HG02798 (cell line): ENCODE measurements at regions not wholly inside any gene's neighbourhood (a gene's known extent, or its start where the extent isn't known, plus 50 kb on each side); places are given as distances from the start of the nearest gene placed in this dataset.

ENCODE experiments used
- ATAC-seq: cut with Tn5 transposase; IDR thresholded peaks from one replicate; pipeline ENCODE4 v1.9.1; 2021; ENCODE audit warnings: mild to moderate bottlenecking; ENCODE audit not compliant: unreplicated experiment, poor library complexity

DNA sequence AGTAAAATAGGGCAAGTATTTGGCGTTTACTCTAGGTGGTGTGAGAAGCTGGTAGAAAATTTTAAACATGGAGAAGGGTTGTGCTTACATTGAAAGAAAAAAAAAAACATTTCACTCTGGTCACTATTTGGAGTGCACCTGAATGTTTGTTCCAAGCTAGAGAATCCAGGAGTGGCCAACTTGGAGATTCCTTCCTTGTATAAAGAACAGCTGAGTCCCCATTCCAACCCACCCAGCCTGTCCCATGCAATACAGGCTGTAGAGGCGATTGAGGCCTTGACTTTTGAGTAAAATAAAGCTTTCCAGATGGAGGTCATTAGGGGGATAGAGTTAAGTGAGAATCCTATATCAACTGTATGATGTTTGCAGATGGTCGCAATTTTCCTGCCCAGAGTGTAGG lies 203.8 kb upstream of the SYT4 start:
- ATAC-seq = no peak

DNA sequence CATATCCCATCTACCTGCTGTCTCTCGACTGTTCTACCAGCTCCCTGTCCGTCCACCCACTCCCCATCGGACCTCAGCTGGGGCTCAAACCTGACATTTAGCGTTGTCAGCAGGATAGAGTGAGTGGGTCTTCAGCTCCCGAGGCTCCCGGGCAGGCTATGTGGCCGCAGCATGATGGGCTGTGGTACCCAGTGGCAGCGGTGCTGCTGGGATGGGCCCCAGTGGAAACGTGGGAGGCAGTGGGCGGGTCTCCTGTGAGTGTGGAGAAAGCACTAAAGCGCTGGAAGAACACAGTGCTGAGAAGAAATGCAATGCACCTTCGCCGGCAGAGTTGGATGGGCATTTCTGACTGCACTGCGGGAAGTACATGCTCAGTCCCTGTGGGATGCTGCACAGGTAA lies 204.8 kb upstream of the SYT4 start:
- ATAC-seq = no peak

DNA sequence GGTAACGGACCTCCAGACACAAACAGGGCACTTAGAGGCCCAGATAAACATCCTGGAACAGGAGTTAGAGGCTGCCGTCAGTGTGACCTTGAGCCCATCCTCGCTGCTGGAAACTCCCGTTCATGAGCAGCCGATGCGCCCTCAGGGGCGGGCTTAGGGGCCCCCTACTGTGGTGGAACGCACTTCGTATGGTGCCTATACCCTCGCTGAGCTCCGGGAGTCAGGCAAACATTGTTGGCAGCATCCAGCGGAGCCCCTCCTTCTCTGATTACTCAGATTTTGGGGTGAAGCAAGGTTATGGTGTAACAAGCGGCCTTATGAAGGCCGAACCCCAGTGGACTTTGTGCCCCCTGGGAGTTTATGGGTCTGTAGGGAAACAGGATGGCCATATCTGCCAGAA lies 205.3 kb upstream of the SYT4 start:
- no peak for ATAC-seq

DNA sequence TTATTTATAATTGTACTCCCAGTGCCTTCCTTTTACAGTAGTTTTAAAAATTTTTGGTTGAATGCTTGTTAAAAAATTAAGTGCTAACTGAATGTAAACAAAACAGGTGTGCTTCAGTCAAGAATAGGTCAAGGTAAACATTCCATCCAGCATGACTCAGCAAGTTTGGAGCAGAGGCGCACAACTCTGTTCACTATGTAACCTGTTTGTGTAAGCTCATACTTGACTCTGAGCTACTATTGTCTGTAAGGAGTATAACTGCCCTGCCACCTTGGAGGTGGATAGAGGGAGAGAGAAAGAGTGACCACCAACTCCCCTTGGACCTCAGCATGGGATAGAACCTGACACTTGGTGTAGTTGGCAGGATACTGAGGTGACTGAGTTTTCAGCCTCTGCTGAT lies 207.4 kb upstream of the SYT4 start:
- no peak for ATAC-seq

DNA sequence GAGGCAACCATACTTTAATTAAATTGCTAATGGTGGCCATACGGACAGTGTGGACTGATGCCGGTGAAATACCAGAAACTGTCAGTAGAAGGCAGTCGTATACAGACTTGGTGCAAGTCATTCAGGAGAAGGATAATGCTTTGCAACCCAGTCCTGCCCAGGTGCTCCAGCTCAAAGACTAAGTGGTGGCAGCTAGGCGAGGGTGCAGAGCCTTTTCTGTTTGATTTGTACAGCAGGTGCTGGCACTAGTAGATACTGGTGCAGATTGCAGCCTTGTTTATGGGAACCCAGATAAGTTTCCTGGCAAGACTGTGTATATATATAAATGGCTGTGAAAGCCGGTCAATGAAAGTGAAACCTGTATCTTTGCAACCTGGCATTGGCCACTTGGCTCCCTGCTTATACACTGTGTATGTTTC lies 208.3 kb upstream of the SYT4 start:
- ATAC-seq = no peak

DNA sequence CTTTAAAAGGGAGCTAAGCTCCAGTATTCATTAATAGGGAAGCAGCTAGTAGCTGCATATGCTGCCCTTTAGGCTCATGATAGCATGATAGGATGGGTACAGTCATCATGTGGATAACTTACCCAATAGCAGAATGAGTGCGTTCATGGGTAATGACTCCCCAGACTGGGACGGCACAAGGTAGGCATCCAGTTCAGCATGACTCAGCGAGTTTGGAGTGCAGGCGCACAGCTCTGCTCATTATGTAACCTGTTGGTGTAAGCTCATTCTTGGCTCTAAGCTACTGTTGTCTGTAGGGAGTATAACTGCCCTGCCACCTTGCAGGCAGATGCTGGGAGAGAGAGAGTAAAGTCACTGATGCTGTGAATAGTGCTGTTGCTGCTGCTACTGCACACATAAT lies 209.2 kb upstream of the SYT4 start:
- no peak for ATAC-seq

DNA sequence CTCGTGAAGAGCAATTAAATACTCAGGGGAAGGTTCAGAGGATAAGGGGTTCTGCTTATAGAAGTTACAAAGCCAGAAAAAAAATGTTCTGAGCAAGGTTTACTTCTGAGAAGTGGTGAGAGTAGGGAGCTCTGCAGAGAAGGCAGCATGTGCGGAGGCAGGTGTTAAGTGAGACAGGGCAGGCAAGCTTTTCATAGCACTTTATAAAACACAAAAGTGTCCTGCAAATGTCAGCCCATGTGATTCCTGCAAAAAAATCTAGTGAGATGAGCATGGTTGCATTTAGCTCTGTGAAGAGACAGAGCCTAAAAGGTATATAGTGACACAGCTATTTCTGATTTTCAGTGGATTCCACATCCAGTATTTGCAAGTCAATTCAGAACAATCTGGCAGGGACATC lies 223.8 kb upstream of the SYT4 start:
- no peak for ATAC-seq

DNA sequence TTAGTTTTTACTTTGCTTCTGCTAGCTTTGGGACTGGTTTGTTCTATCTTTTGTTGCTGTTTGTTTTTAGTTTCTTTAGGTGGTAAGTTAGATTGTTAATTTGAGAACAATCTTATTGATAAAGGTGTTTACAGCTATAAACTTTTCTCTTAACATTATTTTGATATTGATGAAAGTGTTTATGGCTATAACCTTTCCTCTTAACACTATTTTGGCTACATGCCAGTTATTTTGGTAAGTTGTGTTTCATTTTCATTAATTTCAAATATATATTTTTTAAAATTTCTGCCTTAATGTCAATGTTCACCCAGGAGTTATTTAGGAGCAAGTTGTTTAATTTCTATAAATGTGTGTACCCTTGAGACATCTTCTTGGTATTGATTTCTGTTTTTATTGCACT lies 229.6 kb upstream of the SYT4 start:
- no peak for ATAC-seq

DNA sequence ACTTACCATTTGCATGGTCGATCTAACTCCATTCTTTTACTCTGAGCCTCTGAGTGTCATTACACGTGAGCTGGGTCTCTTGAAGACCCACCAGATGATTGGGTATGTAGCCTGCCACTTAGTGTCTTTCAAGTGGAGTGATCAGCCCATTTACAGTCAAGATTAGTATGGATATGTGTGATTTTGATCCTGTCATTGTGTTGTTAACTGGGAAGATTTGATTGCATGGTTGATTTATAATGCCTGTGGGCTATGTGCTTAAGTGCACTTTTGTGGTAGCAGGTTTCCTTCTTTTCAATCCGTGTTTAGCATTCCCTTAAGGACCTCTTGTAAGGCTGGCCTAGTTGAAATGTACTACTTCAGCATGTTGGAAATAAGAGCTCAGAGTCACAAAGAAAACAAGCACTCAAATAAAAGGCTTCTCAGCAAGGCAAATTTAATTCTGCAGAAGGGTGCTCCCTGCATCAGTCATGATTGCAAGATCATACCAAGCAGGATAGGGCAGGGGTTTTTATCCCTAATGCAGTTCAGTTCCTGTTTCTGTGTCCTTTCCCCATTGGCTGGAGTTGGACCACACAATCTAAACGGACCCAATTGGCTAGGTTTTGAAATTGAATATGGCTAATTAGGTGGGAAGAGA lies 230.7 kb upstream of the SYT4 start:
- ATAC-seq = no peak

DNA sequence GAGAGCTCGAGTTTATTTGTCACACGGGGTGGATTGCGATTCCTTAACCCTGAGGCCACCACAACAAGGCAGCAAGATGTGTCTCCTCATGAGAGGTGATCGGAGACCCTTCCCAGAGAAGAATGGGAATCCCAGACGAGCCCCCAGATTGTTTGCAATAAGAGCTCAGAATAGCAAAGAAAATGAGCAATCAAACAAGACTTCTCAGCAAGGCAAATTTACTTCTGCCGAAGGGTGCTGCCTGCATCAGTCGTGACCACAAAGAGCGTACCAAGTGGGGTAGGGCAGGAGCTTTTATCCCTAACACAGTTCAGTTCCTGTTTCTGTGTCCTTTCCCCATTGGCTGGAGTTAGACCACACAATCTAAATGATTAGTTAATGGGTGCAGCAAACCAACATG lies 237.5 kb upstream of the SYT4 start:
- ATAC-seq = no peak

DNA sequence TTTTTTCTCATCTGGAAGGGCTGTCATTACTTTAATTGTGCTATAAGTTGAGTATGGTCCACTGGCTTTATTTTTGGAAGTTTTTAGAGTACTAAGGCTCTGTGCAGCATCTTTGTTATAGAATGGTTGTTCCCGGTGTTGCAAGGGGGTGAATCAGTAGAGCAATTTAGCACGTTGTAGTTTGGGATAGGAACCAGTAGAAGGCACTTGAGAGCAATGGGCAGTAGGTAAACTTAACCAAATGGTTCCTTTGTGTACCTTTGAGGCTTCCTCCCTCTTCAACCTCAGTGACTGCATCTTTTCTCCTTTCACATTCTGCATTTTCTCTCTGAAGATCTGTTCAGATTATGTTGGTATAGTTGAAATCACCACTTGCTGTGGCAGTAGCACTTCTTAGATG lies 238.2 kb upstream of the SYT4 start:
- ATAC-seq = no peak

DNA sequence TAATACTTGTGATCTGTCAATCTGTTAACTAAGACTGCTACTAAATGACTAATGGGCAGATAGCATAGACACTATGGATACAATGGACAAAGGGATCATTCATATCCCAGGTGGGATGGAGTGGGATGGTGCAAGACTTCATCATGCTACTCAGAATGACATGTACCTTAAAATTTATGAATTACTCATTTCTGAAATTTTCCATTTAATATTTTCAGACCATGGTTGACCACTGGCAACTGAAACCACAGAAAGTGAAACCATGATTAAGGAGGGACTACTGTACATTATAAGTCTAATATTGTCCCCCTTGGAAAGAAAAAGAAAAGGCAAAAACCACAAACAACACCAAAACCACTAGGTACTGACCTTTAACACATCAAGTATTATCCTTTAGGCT lies 247.0 kb upstream of the SYT4 start:
- no peak for ATAC-seq

DNA sequence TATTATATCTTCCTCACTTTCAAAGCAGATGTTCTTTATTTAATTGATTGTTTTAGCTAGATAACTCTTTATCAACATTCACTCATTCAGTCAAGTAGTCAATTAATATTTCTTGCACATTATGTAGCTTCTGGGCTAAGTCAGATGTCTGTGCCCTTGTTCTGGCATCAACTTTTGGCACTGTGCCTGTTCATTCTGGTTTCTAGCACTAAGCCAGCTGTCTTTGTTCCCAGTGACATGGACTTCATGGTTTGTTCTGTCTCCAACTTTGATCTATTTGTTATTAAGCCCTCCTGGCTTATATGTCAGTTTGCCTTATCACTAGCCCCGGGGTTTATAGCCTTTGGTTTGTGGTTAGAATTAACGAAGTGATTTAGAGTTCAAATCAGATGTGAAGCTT lies 247.9 kb upstream of the SYT4 start:
- no peak for ATAC-seq

DNA sequence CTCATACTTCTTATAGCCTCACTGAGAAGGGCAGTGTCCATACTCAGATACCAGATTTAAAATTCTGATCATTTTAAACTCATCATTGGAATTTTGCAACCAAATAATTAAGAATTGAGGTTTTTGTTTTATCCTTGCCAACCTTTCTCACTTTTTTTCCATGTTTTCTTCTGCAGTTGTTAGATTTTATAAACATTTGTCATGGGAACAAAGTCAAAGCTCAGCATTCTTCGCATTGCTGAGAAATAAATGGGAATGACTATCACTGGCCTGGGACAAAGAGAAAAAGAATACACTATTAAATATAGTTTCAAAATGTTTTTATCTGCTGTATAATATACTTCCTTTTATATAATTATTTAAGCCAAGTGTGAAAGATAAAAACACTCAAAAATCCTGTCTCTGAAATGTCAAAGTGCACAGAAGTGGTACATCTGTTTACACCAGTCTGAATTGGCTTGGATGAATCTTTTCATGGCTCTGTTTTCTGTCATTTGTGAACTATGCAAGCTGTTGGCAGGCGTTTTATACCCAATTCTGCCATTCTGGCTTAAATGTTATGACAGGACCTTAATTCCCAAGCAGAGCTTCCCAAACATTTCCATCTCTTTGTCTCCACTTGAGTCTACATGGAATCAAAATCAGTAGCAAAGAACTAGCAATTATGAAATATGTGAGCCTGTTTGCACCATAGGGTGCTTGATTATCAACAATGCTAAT lies 249.3 kb upstream of the SYT4 start:
- no peak for ATAC-seq

DNA sequence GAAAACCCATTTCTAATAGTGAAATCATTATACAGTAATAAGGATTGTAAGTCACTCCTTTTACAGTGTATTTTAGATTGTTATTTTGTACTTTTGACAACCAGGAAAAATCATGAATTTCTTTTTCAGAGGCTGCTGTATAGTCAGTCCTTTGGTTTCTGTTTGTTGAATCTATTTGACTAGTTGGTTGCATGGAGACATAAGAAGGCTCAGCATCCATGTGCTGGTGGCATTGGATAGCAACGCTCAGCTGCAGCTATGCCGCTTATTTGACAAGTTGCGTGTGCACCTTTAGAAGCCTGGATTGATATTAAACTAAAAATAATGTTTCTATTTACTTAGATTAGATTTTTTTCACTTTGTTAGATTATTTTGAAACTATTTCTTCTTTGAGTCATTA lies 254.1 kb upstream of the SYT4 start:
- no peak for ATAC-seq

DNA sequence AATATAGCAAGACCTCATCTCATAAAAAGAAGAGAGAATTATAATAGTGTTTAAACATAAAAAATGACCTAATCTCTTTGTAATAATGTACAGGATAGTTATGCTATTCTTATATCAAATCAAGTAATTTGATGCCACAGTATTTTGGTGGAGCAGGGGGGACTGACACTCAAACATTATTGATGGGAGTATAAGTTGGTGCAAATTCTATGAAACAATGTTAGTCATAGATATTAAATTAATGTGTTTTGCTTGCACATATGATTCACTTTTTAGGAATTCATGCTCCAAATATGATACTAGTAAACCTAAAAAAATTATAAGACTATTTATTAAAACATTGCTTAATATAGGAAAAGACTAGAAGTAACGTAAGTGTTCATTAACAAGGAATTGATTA lies 256.1 kb upstream of the SYT4 start:
- ATAC-seq = no peak

DNA sequence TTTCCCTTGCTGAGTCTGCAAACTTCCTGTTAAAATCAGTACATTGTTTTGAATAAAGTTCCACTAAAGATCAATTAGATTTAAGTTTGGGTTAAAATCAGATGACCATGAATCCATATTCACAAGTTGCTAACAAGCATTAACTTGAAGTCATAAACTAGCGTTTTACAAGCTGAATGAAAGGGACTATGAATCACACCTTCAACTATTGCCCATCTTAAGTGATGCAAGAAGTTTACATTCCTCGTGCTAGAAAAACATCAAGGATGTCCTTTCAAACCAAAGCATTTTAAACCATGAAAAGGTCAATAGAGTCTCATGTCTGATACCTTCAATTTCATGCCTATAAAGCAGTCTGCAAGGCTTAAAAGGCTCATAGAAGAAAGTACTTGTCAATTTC lies 257.2 kb upstream of the SYT4 start:
- no peak for ATAC-seq

DNA sequence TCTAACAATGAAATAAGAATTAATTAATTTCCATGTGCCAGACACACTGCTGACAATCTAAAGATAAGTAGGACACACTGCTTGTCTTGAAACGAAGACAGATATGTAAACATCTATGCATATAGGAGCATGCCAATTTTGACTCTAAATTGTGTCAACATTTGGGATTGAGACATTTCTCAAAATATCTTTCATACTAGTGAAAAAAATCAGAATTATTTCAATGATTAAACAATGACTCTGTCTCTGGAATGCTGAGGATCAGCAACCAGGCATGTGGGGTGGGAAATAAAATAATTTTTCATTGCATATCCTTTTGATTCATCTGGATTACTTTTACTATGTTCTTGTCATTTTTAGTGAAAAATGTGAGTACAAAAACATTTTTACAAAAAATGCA lies 262.6 kb upstream of the SYT4 start:
- ATAC-seq = no peak

DNA sequence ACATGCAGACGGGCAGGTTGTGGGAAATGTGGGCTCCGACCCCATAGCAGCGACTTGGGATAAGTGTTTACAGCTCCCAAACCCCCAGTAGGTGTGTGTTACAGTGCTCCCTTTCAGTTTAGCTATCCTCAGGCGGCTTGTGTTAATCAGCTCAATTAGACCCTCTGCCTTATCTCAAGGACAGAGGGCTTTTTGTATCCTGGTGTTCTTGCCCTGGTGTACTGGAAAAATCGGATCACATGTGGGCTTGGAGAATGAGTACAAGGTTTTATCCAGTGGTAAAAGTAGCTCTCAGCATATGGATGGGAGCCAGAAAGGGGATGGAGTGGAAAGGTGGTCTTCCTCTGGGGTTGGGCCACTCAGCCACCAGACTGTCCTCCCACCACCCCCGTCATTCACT lies 264.7 kb upstream of the SYT4 start:
- ATAC-seq = no peak

DNA sequence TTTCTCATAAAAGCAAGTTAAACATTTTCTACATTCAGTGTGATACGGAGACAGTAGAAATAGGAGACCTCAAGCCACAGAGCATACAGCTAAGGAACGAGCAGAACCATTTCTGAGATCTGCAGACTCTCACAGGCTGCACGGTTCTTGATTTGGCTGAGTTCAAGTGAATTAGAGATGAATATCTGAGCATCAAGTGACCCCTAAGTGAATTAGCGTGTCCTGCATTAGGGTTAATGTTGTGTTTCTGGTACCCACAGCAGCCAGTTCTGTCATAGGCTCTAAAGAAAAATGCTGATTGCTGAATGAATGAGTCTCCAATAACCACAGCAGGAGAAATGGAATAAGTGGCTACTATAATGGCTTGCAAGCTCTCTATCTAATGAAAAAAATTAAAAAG lies 265.9 kb upstream of the SYT4 start:
- ATAC-seq = no peak

DNA sequence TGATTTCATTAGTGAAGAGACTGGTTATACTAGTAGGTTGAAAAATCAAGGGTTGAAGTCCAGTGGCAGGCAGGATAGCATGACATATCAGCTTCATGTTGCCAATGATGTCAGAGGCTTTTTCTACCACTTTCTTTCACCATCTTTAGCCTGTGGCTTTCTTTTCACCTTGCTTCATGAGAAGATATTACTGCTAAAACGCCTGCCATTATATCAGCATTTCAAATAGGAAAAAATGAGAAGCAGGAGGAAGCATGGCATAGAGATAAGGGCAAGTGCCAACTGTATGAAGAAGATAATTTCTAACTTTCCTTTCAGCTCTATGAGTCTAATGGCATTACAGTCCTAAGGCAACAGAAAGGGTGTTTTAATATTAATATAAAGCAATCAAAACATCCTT lies 270.2 kb upstream of the SYT4 start:
- no peak for ATAC-seq

DNA sequence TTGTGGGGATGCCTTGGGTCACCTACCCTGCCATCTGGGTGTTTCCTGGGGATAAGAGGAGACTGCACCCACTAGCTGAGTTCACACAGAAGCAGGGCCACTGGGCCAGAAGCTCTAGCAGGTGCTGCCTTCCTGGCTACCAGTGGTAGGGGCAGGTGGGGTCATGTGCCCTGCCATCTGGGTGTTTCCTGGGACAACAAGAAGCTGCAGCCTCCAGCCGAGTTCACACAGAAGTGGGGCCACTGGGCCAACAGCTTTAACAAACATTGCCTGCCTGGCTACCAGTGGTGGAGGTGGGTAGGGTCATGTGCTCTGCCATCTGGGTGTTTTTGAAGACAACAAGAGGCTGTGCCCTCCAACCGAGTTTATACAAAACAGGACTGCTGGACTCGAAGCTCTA lies 282.2 kb upstream of the SYT4 start:
- ATAC-seq = no peak
